ENCODE measurements at regions not wholly inside any gene's neighbourhood (a gene's known extent, or its start where the extent isn't known, plus 50 kb on each side); places are given as distances from the start of the nearest gene placed in this dataset.

DNA sequence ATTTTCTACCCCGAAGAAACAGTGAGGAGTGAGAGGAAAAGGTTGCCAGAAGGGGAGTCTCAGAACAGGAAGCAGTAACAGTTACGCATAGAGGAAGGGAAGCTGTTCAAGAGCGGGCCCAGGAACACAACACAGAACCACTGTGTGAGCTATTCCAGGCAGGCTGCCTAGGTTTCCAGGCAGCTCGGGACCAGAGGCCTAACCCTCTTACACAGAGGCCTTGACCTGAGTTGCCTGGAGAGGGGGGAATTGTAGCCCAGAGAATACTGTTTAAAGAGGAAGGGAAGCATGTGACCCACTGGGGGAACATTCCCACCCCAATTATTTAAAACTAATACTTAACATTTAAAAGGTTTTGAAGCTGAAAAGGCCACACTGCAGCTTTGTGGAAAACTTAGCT lies 93.3 kb upstream of the ZNF98 start:
- Histone ChIP-seq H3K4me3 (ENCODE audit: control insufficient read depth in 2 of 3, extremely low read depth in 1 of 3, insufficient read depth in 2 of 3, low read depth in 1 of 3, low read length in 3 of 3) (no peak overlapping the region), H3K9ac (ENCODE audit: control insufficient read depth, extremely low read depth, insufficient read depth, low read length) (no peak overlapping the region), H3K36me3 (ENCODE audit: control insufficient read depth in 2 of 2, extremely low read depth in 1 of 2, insufficient read depth in 2 of 2, low read length in 2 of 2) (no peaks in the 10 kb centered on the region), H4K20me1 (ENCODE audit: control insufficient read depth, extremely low read depth, insufficient read depth, low read length) (no peaks in the 10 kb centered on the region), H3K79me2 (ENCODE audit: control insufficient read depth, insufficient read depth, low read length) (no peaks in the 10 kb centered on the region), H3K4me2 (ENCODE audit: control insufficient read depth, extremely low read depth, insufficient read depth, low read depth, low read length) (no peak overlapping the region), H3K27ac (ENCODE audit: control insufficient read depth, insufficient read depth, low read length) (no peak overlapping the region), H2AFZ (ENCODE audit: control insufficient read depth, low read length) (no peak overlapping the region), H3K9me3 (ENCODE audit: control insufficient read depth, low read depth, low read length) (peaks cover 13% of the 10 kb centered on the region), H3K27me3 (ENCODE audit: control insufficient read depth, extremely low read depth, insufficient read depth, low read length) (no peaks in the 10 kb centered on the region), H3K9me1 (ENCODE audit: control insufficient read depth, extremely low read depth, insufficient read depth, low read length) (no peaks in the 10 kb centered on the region), H3K4me1 (ENCODE audit: control insufficient read depth, extremely low read depth, insufficient read depth, low read length) (no peaks in the 10 kb centered on the region)
- no peak for DNase-seq (ENCODE audit: low read depth, low spot score)
- no peak for FAIRE-seq
- TF ChIP-seq, protein P1, sequence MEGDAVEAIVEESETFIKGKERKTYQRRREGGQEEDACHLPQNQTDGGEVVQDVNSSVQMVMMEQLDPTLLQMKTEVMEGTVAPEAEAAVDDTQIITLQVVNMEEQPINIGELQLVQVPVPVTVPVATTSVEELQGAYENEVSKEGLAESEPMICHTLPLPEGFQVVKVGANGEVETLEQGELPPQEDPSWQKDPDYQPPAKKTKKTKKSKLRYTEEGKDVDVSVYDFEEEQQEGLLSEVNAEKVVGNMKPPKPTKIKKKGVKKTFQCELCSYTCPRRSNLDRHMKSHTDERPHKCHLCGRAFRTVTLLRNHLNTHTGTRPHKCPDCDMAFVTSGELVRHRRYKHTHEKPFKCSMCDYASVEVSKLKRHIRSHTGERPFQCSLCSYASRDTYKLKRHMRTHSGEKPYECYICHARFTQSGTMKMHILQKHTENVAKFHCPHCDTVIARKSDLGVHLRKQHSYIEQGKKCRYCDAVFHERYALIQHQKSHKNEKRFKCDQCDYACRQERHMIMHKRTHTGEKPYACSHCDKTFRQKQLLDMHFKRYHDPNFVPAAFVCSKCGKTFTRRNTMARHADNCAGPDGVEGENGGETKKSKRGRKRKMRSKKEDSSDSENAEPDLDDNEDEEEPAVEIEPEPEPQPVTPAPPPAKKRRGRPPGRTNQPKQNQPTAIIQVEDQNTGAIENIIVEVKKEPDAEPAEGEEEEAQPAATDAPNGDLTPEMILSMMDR (optimal IDR thresholded peaks at IDR 0.05 in 1 of 3, IDR thresholded peaks at IDR 0.05 in 1 of 3, conservative IDR thresholded peaks at IDR 0.05 in 1 of 3; ENCODE audit: extremely low read depth in 1 of 3, insufficient read depth in 2 of 3, low read length in 3 of 3), result no peak
- TF ChIP-seq EZH2 (IDR thresholded peaks at IDR 0.05; ENCODE audit: low read length), result no peak
- dilution Hi-C loops (cut with MboI; ENCODE audit: extremely low pct_ligation_motif_present, low sequenced_read_pairs), result no loop called here

DNA sequence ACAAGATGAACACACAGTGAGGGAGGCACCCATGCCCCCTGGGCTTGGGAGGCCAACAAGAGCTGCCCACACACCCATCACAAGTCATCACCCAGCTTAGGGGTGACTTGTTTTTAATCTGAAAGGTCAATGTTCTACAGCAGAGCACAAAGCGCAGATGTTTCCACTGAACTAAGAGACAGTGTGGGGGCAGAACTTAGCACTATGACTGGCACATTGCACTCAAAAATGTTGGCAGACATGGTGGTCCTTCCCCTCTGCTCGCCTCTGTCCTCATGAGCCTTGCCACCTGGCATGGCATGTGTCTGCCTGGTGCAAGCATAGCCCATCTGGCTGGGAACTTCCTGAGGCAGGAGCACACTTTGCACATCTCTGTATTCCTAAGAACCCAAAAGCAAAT lies 81.4 kb upstream of the ZNF98 start:
- Histone ChIP-seq H3K9me1 (ENCODE audit: control insufficient read depth, extremely low read depth, insufficient read depth, low read length) (no peaks in the 10 kb centered on the region), H3K4me3 (ENCODE audit: control insufficient read depth in 2 of 3, extremely low read depth in 1 of 3, insufficient read depth in 2 of 3, low read depth in 1 of 3, low read length in 3 of 3) (no peak overlapping the region), H3K27me3 (ENCODE audit: control insufficient read depth, extremely low read depth, insufficient read depth, low read length) (no peaks in the 10 kb centered on the region), H3K27ac (ENCODE audit: control insufficient read depth, insufficient read depth, low read length) (no peak overlapping the region), H2AFZ (ENCODE audit: control insufficient read depth, low read length) (no peak overlapping the region), H3K4me2 (ENCODE audit: control insufficient read depth, extremely low read depth, insufficient read depth, low read depth, low read length) (no peak overlapping the region), H3K4me1 (ENCODE audit: control insufficient read depth, extremely low read depth, insufficient read depth, low read length) (no peaks in the 10 kb centered on the region), H3K9me3 (ENCODE audit: control insufficient read depth, low read depth, low read length) (peaks cover 10% of the 10 kb centered on the region), H3K9ac (ENCODE audit: control insufficient read depth, extremely low read depth, insufficient read depth, low read length) (no peak overlapping the region), H3K36me3 (ENCODE audit: control insufficient read depth in 2 of 2, extremely low read depth in 1 of 2, insufficient read depth in 2 of 2, low read length in 2 of 2) (no peaks in the 10 kb centered on the region), H3K79me2 (ENCODE audit: control insufficient read depth, insufficient read depth, low read length) (no peaks in the 10 kb centered on the region), H4K20me1 (ENCODE audit: control insufficient read depth, extremely low read depth, insufficient read depth, low read length) (no peaks in the 10 kb centered on the region)
- FAIRE-seq, result no peak
- dilution Hi-C loops (cut with MboI; ENCODE audit: extremely low pct_ligation_motif_present, low sequenced_read_pairs), result no loop called here
- TF ChIP-seq EZH2 (IDR thresholded peaks at IDR 0.05; ENCODE audit: low read length), result no peak
- TF ChIP-seq, protein P1 (optimal IDR thresholded peaks at IDR 0.05 in 1 of 3, IDR thresholded peaks at IDR 0.05 in 1 of 3, conservative IDR thresholded peaks at IDR 0.05 in 1 of 3; ENCODE audit: extremely low read depth in 1 of 3, insufficient read depth in 2 of 3, low read length in 3 of 3), result no peak
- DNase-seq (ENCODE audit: low read depth, low spot score), result no peak

All from keratinocyte (primary cell).